ENCODE measurements at regions not wholly inside any gene's neighbourhood (a gene's known extent, or its start where the extent isn't known, plus 50 kb on each side); places are given as distances from the start of the nearest gene placed in this dataset.

GRCh38 chr17:56676810-56677209 is 83.3 kb downstream of the NOG start:
- H3K4me3 ChIP-seq (ENCODE audit: control insufficient read depth in 1 of 7, extremely low read depth in 1 of 7, insufficient read depth in 4 of 7, low read depth in 2 of 7, low read length in 6 of 7), result no peak overlapping the region
- 100% methylated on average over 1 of the region's 1 CpG for WGBS (ENCODE audit: insufficient coverage)
- H3K4me1 ChIP-seq (ENCODE audit: control extremely low read depth in 1 of 4, control insufficient read depth in 4 of 4, insufficient read depth in 4 of 4, low read length in 3 of 4), result peaks cover 28 to 59% (median 50%) of the 10 kb centered on the region in 4 experiments
- peaks cover 0 to 4% (median 0%) of the 10 kb centered on the region in 5 experiments for H3K9me3 ChIP-seq (ENCODE audit: control extremely low read depth in 1 of 5, control insufficient read depth in 4 of 5, insufficient read depth in 2 of 5, low read depth in 1 of 5, low read length in 4 of 5)
- ChIA-PET CTCF (interaction anchor here (1.0 to 2.6 kb wide), 7 partner anchors 9 to 107 kb away, joined by 3 to 16 read pairs (median 7); partner anchors contain the start of gene NOG), POLR2A (interaction anchor here (1.3 kb wide), 1 partner anchor 74 kb away, joined by 3 read pairs; no protein-coding TSS in a partner anchor)
- no peaks in the 10 kb centered on the region for H3K36me3 ChIP-seq (ENCODE audit: control insufficient read depth in 4 of 4, insufficient read depth in 4 of 4, low read length in 3 of 4)
- no peak overlapping the region for H3K27ac ChIP-seq (ENCODE audit: insufficient read depth in 1 of 2, low read depth in 1 of 2, low read length in 2 of 2, poor library complexity in 1 of 2, severe bottlenecking in 2 of 2)
- H3K27me3 ChIP-seq (replicated peaks in 2 of 5; ENCODE audit: control insufficient read depth in 4 of 5, insufficient read depth in 5 of 5, low read length in 4 of 5), result peaks cover 0 to 13% (median 5%) of the 10 kb centered on the region in 5 experiments
- peak; percentile 40 to 73 (median 66) for DNase-seq

DNA sequence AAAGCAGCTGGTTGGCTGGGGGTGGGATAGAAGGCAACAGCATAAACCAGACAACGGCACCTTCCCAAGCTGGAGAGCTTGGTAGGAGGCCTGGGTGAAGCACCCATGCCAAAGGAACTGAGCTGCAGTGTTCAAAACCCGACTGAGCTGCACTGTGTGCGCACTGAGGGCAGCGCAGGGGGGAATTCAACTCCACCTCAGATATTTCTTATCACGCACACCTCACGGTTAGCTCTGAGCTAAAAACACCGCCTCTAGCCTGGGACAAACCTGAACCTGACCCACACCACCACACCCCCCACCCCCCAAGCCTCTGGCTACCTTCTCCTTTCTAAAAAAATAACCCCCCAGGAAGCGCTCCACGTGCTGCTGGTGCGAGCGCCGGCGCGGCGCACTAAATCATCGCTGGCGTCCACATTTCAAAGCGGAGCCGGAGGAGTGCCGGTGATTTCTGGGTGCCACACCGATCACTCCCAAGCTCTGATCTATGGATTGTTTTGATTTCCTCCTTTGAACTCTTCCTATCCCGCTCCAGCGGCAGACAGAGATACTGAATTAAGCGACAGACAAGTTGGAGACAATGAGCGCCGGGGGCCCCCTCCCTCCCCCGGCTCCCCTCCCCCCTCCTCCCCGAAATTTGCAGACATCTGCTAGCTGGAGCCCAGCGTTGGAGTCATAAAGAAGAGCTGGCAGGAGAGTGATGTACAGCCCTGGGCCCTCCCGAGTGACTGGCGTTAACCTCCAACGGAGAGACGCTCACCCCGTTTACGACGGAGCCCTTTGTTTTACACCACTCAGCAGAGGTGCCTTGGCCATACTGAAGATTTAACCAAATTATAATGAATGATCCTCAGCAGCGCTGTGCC is 85.0 kb downstream of the NOG start:
- POLR2A ChIA-PET, result no interaction called here
- Histone ChIP-seq H3K27ac (ENCODE audit: insufficient read depth in 1 of 2, low read depth in 1 of 2, low read length in 2 of 2, poor library complexity in 1 of 2, severe bottlenecking in 2 of 2) (no peak overlapping the region), H3K4me1 (ENCODE audit: control extremely low read depth in 1 of 4, control insufficient read depth in 4 of 4, insufficient read depth in 4 of 4, low read length in 3 of 4) (peaks cover 36 to 72% (median 60%) of the 10 kb centered on the region in 4 experiments), H3K4me3 (ENCODE audit: control insufficient read depth in 1 of 7, extremely low read depth in 1 of 7, insufficient read depth in 4 of 7, low read depth in 2 of 7, low read length in 6 of 7) (peak overlapping the region in 6 of 7 experiments; percentile 35 to 72 (median 50)), H3K27me3 (replicated peaks in 2 of 5; ENCODE audit: control insufficient read depth in 4 of 5, insufficient read depth in 5 of 5, low read length in 4 of 5) (peaks cover 0 to 11% (median 5%) of the 10 kb centered on the region in 5 experiments), H3K36me3 (ENCODE audit: control insufficient read depth in 4 of 4, insufficient read depth in 4 of 4, low read length in 3 of 4) (no peaks in the 10 kb centered on the region), H3K9me3 (ENCODE audit: control extremely low read depth in 1 of 5, control insufficient read depth in 4 of 5, insufficient read depth in 2 of 5, low read depth in 1 of 5, low read length in 4 of 5) (no peaks in the 10 kb centered on the region)
- WGBS (ENCODE audit: insufficient coverage), result 17% methylated on average over 29 of the region's 37 CpGs
- DNase-seq, result peak; percentile 11 to 64 (median 58)
- CTCF ChIA-PET, result interaction anchor here (0.8 to 2.6 kb wide), 10 partner anchors 10 to 101 kb away, joined by 3 to 16 read pairs (median 6); partner anchors contain the start of gene NOG

DNA sequence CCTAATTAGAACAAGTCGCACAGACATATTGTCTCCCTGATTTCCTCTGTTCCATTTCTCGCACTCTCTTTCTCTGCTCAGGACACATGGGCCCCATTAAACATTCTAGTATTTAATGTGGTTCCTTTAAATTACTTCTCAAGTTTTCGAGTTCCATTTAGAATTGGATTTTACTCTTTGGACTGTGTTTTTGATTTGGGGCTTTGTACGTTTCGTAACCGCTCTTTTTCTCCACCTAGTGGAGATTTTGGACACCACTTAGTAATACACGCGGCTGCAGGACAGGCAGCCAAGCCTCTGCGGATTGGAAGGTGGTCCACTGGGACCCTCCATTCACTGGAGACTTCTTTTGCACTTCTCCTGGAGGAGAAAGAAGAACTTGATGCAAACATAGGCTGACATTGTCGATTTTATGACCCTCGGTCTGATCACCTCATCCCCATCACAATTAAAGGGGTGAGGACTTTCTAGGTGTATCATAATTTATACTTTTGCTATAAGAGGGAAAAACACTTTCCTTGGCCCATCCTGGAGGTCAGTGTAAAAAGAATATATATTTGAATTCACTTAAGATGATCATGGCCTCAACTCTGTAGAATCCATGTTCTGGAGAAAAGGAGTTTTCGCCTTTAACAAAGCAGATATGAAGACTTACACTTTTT is 85.7 kb downstream of the NOG start:
- Histone ChIP-seq H3K27ac (ENCODE audit: insufficient read depth in 1 of 2, low read depth in 1 of 2, low read length in 2 of 2, poor library complexity in 1 of 2, severe bottlenecking in 2 of 2) (no peak overlapping the region), H3K27me3 (replicated peaks in 2 of 5; ENCODE audit: control insufficient read depth in 4 of 5, insufficient read depth in 5 of 5, low read length in 4 of 5) (peaks cover 0 to 11% (median 5%) of the 10 kb centered on the region in 5 experiments), H3K36me3 (ENCODE audit: control insufficient read depth in 4 of 4, insufficient read depth in 4 of 4, low read length in 3 of 4) (no peaks in the 10 kb centered on the region), H3K4me3 (ENCODE audit: control insufficient read depth in 1 of 7, extremely low read depth in 1 of 7, insufficient read depth in 4 of 7, low read depth in 2 of 7, low read length in 6 of 7) (peak overlapping the region in 6 of 7 experiments; percentile 35 to 72 (median 50)), H3K4me1 (ENCODE audit: control extremely low read depth in 1 of 4, control insufficient read depth in 4 of 4, insufficient read depth in 4 of 4, low read length in 3 of 4) (peaks cover 36 to 72% (median 60%) of the 10 kb centered on the region in 4 experiments), H3K9me3 (ENCODE audit: control extremely low read depth in 1 of 5, control insufficient read depth in 4 of 5, insufficient read depth in 2 of 5, low read depth in 1 of 5, low read length in 4 of 5) (no peaks in the 10 kb centered on the region)
- ChIA-PET POLR2A (no interaction called here), CTCF (interaction anchor here (0.8 to 2.2 kb wide), 3 partner anchors 12 to 101 kb away, joined by 3 to 13 read pairs (median 3); no protein-coding TSS in a partner anchor)
- 0% methylated on average over 8 of the region's 12 CpGs for WGBS (ENCODE audit: insufficient coverage)
- DNase-seq, result peak; percentile 53 to 69 (median 63)

DNA sequence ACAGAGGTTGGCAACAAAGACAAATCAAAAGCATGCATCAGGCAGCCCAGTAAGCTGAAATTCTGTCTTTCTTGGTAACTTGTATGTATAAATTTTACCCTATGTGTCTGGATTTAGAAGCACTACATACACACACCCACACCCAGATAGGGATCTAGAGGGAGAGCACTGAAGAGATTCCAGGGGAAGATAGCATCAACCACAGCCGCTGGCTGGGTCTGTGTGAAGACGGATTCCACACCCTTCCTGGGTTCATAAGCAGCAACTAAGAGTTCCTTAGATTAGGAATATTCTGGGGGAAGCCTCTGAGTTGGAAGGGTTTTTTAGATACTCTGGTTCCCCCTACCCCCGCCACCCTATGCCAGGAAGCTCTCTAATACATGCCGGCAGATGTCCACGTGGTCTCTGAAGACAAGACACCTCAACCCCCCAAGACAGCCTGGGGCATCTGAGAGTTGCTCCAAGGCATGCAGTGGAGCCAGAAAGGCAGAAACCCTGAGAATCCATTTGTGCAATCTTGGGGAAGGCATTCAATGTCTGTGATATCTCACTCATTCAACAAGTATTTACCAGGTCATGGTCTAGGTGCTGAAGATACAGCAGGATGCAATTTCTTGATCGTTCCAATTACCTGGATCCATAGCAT is 86.4 kb downstream of the NOG start:
- H3K4me1 ChIP-seq (ENCODE audit: control extremely low read depth in 1 of 4, control insufficient read depth in 4 of 4, insufficient read depth in 4 of 4, low read length in 3 of 4), result peaks cover 36 to 72% (median 60%) of the 10 kb centered on the region in 4 experiments
- peaks cover 0 to 11% (median 5%) of the 10 kb centered on the region in 5 experiments for H3K27me3 ChIP-seq (replicated peaks in 2 of 5; ENCODE audit: control insufficient read depth in 4 of 5, insufficient read depth in 5 of 5, low read length in 4 of 5)
- H3K36me3 ChIP-seq (ENCODE audit: control insufficient read depth in 4 of 4, insufficient read depth in 4 of 4, low read length in 3 of 4), result no peaks in the 10 kb centered on the region
- ChIA-PET POLR2A (no interaction called here), CTCF (interaction anchor here (0.9 to 1.5 kb wide), 4 partner anchors 11 to 88 kb away, joined by 3 read pairs; no protein-coding TSS in a partner anchor)
- no peaks in the 10 kb centered on the region for H3K9me3 ChIP-seq (ENCODE audit: control extremely low read depth in 1 of 5, control insufficient read depth in 4 of 5, insufficient read depth in 2 of 5, low read depth in 1 of 5, low read length in 4 of 5)
- no peak overlapping the region for H3K27ac ChIP-seq (ENCODE audit: insufficient read depth in 1 of 2, low read depth in 1 of 2, low read length in 2 of 2, poor library complexity in 1 of 2, severe bottlenecking in 2 of 2)
- no peak for DNase-seq
- H3K4me3 ChIP-seq (ENCODE audit: control insufficient read depth in 1 of 7, extremely low read depth in 1 of 7, insufficient read depth in 4 of 7, low read depth in 2 of 7, low read length in 6 of 7), result no peak overlapping the region
- 40% methylated on average over 4 of the region's 6 CpGs for WGBS (ENCODE audit: insufficient coverage)

DNA sequence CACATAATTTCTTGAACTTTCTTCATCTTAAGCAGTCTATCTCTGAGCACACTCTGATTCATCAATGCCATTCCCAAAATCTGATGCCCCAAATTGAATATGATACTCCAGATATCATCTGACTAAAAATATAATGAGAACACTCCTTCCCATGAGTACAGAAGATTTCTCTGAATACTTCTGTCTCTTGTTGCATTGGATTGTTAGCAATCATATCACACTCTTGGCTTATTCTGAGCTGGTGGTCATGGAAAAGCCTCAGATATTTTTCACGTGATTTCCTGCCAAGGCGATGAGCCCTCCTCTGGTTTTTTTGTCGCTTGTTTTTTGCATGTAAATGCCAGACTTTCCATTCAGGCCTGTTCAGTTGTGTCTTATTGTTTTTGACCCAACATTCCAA is 87.2 kb downstream of the NOG start:
- H3K27ac ChIP-seq (ENCODE audit: insufficient read depth in 1 of 2, low read depth in 1 of 2, low read length in 2 of 2, poor library complexity in 1 of 2, severe bottlenecking in 2 of 2), result no peak overlapping the region
- CTCF ChIA-PET, result interaction anchor here (1.0 to 1.5 kb wide), 3 partner anchors 10 to 43 kb away, joined by 3 read pairs; no protein-coding TSS in a partner anchor
- H3K9me3 ChIP-seq (ENCODE audit: control extremely low read depth in 1 of 5, control insufficient read depth in 4 of 5, insufficient read depth in 2 of 5, low read depth in 1 of 5, low read length in 4 of 5), result no peaks in the 10 kb centered on the region
- no peak for DNase-seq
- 91% methylated on average over 3 of the region's 3 CpGs for WGBS (ENCODE audit: insufficient coverage)
- H3K27me3 ChIP-seq (replicated peaks in 2 of 5; ENCODE audit: control insufficient read depth in 4 of 5, insufficient read depth in 5 of 5, low read length in 4 of 5), result peaks cover 0 to 11% (median 5%) of the 10 kb centered on the region in 5 experiments
- peaks cover 33 to 67% (median 58%) of the 10 kb centered on the region in 4 experiments for H3K4me1 ChIP-seq (ENCODE audit: control extremely low read depth in 1 of 4, control insufficient read depth in 4 of 4, insufficient read depth in 4 of 4, low read length in 3 of 4)
- POLR2A ChIA-PET, result no interaction called here
- H3K36me3 ChIP-seq (ENCODE audit: control insufficient read depth in 4 of 4, insufficient read depth in 4 of 4, low read length in 3 of 4), result no peaks in the 10 kb centered on the region
- no peak overlapping the region for H3K4me3 ChIP-seq (ENCODE audit: control insufficient read depth in 1 of 7, extremely low read depth in 1 of 7, insufficient read depth in 4 of 7, low read depth in 2 of 7, low read length in 6 of 7)

DNA sequence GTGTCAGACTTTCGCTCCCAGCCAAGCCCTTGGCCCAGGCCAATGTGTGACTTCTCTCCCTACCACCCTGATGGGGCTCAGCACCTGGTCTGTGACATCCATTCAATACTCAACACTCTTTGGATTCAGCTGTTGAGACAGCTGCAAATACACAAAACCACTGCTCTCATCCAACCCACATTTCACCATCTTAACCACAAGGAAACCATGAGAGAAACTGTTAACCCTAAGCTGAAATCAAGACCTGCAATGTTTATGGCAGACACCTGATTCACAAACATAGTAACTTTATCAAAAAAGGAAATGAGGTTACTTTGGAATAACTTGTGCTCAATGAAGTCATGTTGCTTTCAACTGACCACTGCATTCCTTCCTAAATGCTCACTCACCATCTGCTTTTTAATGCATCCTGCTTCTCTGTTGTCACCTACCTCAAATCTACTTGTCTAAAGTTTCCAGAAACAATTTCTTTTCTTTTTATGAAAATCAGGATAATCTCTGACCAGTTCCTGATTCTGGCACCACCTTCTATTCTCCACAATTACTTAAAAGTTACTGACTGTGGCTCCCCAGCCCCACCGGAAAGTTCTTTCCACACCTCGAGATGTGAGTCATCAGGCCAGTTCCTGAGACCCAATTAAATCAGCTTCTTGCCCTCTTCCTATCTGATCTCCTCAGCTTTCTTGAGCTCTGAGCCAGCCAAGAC is 88.2 kb downstream of the NOG start:
- Histone ChIP-seq H3K27ac (ENCODE audit: insufficient read depth in 1 of 2, low read depth in 1 of 2, low read length in 2 of 2, poor library complexity in 1 of 2, severe bottlenecking in 2 of 2) (no peak overlapping the region), H3K4me1 (ENCODE audit: control extremely low read depth in 1 of 4, control insufficient read depth in 4 of 4, insufficient read depth in 4 of 4, low read length in 3 of 4) (peaks cover 23 to 57% (median 49%) of the 10 kb centered on the region in 4 experiments), H3K36me3 (ENCODE audit: control insufficient read depth in 4 of 4, insufficient read depth in 4 of 4, low read length in 3 of 4) (no peaks in the 10 kb centered on the region), H3K9me3 (ENCODE audit: control extremely low read depth in 1 of 5, control insufficient read depth in 4 of 5, insufficient read depth in 2 of 5, low read depth in 1 of 5, low read length in 4 of 5) (no peaks in the 10 kb centered on the region), H3K4me3 (ENCODE audit: control insufficient read depth in 1 of 7, extremely low read depth in 1 of 7, insufficient read depth in 4 of 7, low read depth in 2 of 7, low read length in 6 of 7) (peak overlapping the region in 1 of 7 experiments; percentile 42), H3K27me3 (replicated peaks in 2 of 5; ENCODE audit: control insufficient read depth in 4 of 5, insufficient read depth in 5 of 5, low read length in 4 of 5) (peaks cover 0 to 11% (median 5%) of the 10 kb centered on the region in 5 experiments)
- ChIA-PET POLR2A (interaction anchor here (0.8 kb wide), 1 partner anchor 89 kb away, joined by 3 read pairs; the partner anchor contains the start of gene NOG), CTCF (interaction anchor here (0.7 to 2.7 kb wide), 7 partner anchors 10 to 182 kb away, joined by 3 to 10 read pairs (median 3); no protein-coding TSS in a partner anchor)
- 28% methylated on average over 3 of the region's 3 CpGs for WGBS (ENCODE audit: insufficient coverage)
- DNase-seq, result peak; percentile 59 to 93 (median 93)
